ENCODE measurements at regions not wholly inside any gene's neighbourhood (a gene's known extent, or its start where the extent isn't known, plus 50 kb on each side); places are given as distances from the start of the nearest gene placed in this dataset.

DNA sequence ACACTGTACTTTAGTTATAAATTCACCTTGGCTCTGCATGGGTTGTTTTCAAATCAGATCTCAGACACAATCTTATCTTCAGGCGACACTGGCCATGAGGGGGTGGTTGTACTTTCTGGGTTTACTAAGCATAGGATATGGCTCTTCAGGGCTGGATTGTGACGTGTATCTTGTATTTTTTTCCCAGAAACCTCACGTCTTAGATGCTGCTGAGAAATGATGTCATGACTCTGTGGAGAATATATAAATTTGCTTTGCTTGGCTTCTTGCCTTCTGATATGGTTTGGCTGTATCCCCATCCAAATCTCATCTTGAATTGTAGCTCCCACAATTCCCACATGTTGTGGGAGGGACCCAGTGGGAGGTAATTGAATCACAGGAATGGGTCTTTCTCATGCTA, 82.8 kb upstream of the VSTM5 start:
- Histone ChIP-seq H3K4me3 (replicated peaks; ENCODE audit: low read depth, low read length) (no peak overlapping the region), H3K36me3 (ENCODE audit: control insufficient read depth, insufficient read depth, low read length) (no peaks in the 10 kb centered on the region), H3K27me3 (replicated peaks; ENCODE audit: control insufficient read depth, insufficient read depth, low read length) (no peaks in the 10 kb centered on the region)
- TF ChIP-seq CTCF (IDR thresholded peaks at IDR 0.05; ENCODE audit: insufficient read depth, low read length, poor library complexity, severe bottlenecking): no peak
- DNase-seq (ENCODE audit: extremely low read depth, insufficient read length): no peak

GRCh38 chr11:93935826-93936225, 85.3 kb upstream of the HEPHL1 start:
- H3K27me3 ChIP-seq (replicated peaks; ENCODE audit: control insufficient read depth, insufficient read depth, low read length): no peaks in the 10 kb centered on the region
- no peak for DNase-seq (ENCODE audit: extremely low read depth, insufficient read length)
- no peak overlapping the region for H3K4me3 ChIP-seq (replicated peaks; ENCODE audit: low read depth, low read length)
- no peak for TF ChIP-seq CTCF (IDR thresholded peaks at IDR 0.05; ENCODE audit: insufficient read depth, low read length, poor library complexity, severe bottlenecking)
- H3K36me3 ChIP-seq (ENCODE audit: control insufficient read depth, insufficient read depth, low read length): no peaks in the 10 kb centered on the region

GRCh38 chr11:93936460-93936859, 84.7 kb upstream of the HEPHL1 start:
- Histone ChIP-seq H3K27me3 (replicated peaks; ENCODE audit: control insufficient read depth, insufficient read depth, low read length) (no peaks in the 10 kb centered on the region), H3K36me3 (ENCODE audit: control insufficient read depth, insufficient read depth, low read length) (no peaks in the 10 kb centered on the region), H3K4me3 (replicated peaks; ENCODE audit: low read depth, low read length) (no peak overlapping the region)
- TF ChIP-seq CTCF (IDR thresholded peaks at IDR 0.05; ENCODE audit: insufficient read depth, low read length, poor library complexity, severe bottlenecking): no peak
- DNase-seq (ENCODE audit: extremely low read depth, insufficient read length): no peak

DNA sequence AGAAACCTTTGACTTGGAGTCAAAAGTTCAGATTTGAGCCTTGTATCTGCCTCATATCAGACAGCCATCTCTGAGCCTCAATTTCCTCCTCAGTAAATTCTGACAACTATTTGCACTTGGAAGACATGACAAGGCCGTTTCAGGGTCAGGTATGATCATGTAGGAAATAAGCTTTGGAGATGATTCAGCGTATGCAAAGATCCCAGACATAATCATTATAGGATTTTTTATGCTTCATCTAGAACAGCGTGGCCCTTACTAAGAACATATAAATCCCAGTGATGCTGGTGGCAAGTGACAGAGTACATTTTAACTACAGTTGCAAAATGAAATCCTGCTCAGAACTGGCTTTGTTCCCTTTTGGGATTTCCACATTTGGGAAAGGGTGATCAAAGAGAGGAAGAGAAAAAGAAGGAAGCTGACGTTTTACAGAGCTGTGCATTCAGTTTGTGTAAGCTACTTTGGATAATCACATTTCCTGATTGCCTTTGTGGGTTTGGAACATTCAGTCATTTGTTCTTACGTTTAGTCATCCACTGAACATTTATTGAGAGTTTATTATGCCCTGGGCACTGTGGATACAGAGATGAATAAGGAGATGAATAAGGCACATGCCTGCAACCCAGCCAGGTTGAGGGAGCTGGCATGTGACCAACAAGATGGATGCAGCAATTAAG, 81.9 kb upstream of the HEPHL1 start:
- no peaks in the 10 kb centered on the region for H3K36me3 ChIP-seq (ENCODE audit: control insufficient read depth, insufficient read depth, low read length)
- H3K4me3 ChIP-seq (replicated peaks; ENCODE audit: low read depth, low read length): no peak overlapping the region
- H3K27me3 ChIP-seq (replicated peaks; ENCODE audit: control insufficient read depth, insufficient read depth, low read length): no peaks in the 10 kb centered on the region
- no peak for TF ChIP-seq CTCF (IDR thresholded peaks at IDR 0.05; ENCODE audit: insufficient read depth, low read length, poor library complexity, severe bottlenecking)
- DNase-seq (ENCODE audit: extremely low read depth, insufficient read length): no peak

GRCh38 chr11:93940395-93940794, 80.8 kb upstream of the HEPHL1 start:
- H3K4me3 ChIP-seq (replicated peaks; ENCODE audit: low read depth, low read length): no peak overlapping the region
- no peaks in the 10 kb centered on the region for H3K27me3 ChIP-seq (replicated peaks; ENCODE audit: control insufficient read depth, insufficient read depth, low read length)
- DNase-seq (ENCODE audit: extremely low read depth, insufficient read length): no peak
- no peaks in the 10 kb centered on the region for H3K36me3 ChIP-seq (ENCODE audit: control insufficient read depth, insufficient read depth, low read length)
- TF ChIP-seq CTCF (IDR thresholded peaks at IDR 0.05; ENCODE audit: insufficient read depth, low read length, poor library complexity, severe bottlenecking): no peak

GRCh38 chr11:93942176-93942575, 79.0 kb upstream of the HEPHL1 start:
- H3K27me3 ChIP-seq (replicated peaks; ENCODE audit: control insufficient read depth, insufficient read depth, low read length): no peaks in the 10 kb centered on the region
- DNase-seq (ENCODE audit: extremely low read depth, insufficient read length): no peak
- H3K4me3 ChIP-seq (replicated peaks; ENCODE audit: low read depth, low read length): no peak overlapping the region
- H3K36me3 ChIP-seq (ENCODE audit: control insufficient read depth, insufficient read depth, low read length): no peaks in the 10 kb centered on the region
- TF ChIP-seq CTCF (IDR thresholded peaks at IDR 0.05; ENCODE audit: insufficient read depth, low read length, poor library complexity, severe bottlenecking): no peak

Measured in GM06990 (cell line).